IPS-15b (cell line): ENCODE measurements at regions not wholly inside any gene's neighbourhood (a gene's known extent, or its start where the extent isn't known, plus 50 kb on each side); places are given as distances from the start of the nearest gene placed in this dataset.
"Not testable (repeated sequence)": the region's sequence is repeated elsewhere in the genome, so short reads cannot be mapped to it uniquely, and the experiment has no call there.

Experiments used
- H3K27me3 ChIP-seq: one replicate; pipeline ENCODE4 v1.6.1; 2013; ENCODE audit warnings: low read length; ENCODE audit not compliant: control insufficient read depth, insufficient read depth
- H3K36me3 ChIP-seq: one replicate; pipeline ENCODE4 v1.6.1; 2013; ENCODE audit warnings: low read length; ENCODE audit not compliant: control insufficient read depth, insufficient read depth
- H3K4me1 ChIP-seq: one replicate; pipeline ENCODE4 v1.6.1; 2013; ENCODE audit warnings: mild to moderate bottlenecking, low read length; ENCODE audit not compliant: control insufficient read depth, insufficient read depth
- H3K4me3 ChIP-seq: one replicate; pipeline ENCODE4 v1.5.1; 2013; ENCODE audit warnings: low read depth, low read length
- H3K9ac ChIP-seq: one replicate; pipeline ENCODE4 v1.6.1; 2013; ENCODE audit warnings: low read depth, mild to moderate bottlenecking, low read length
- H3K9me3 ChIP-seq: one replicate; pipeline ENCODE4 v1.6.1; 2013; ENCODE audit warnings: mild to moderate bottlenecking, low read length; ENCODE audit not compliant: control insufficient read depth, insufficient read depth

GRCh38 chr2:126952216-126952615 lies 53.5 kb downstream of the TEX51 start:
- Histone ChIP-seq H3K9me3 (no peaks in the 10 kb centered on the region), H3K9ac (no peak overlapping the region)

GRCh38 chr2:126953483-126953882 lies 54.8 kb downstream of the TEX51 start:
- no peak overlapping the region for H3K4me3 ChIP-seq
- H3K27me3 ChIP-seq, result peaks cover 4% of the 10 kb centered on the region
- peaks cover 11% of the 10 kb centered on the region for H3K4me1 ChIP-seq
- H3K9me3 ChIP-seq, result no peaks in the 10 kb centered on the region
- no peaks in the 10 kb centered on the region for H3K36me3 ChIP-seq
- no peak overlapping the region for H3K9ac ChIP-seq

More at GRCh38 chr2:126952216-126952615, 53.5 kb downstream of the TEX51 start:
- Histone ChIP-seq H3K36me3 (no peaks in the 10 kb centered on the region), H3K4me3 (no peak overlapping the region), H3K27me3 (peaks cover 4% of the 10 kb centered on the region), H3K4me1 (peaks cover 11% of the 10 kb centered on the region)

- Histone ChIP-seq H3K9me3 (no peaks in the 10 kb centered on the region), H3K9ac (no peak overlapping the region), H3K36me3 (no peaks in the 10 kb centered on the region), H3K4me1 (peaks cover 11% of the 10 kb centered on the region), H3K4me3 (no peak overlapping the region), H3K27me3 (peaks cover 2% of the 10 kb centered on the region)
Observed at GRCh38 chr2:126954831-126955230, 56.1 kb downstream of the TEX51 start.

GRCh38 chr2:126956773-126957172 lies 58.1 kb downstream of the TEX51 start:
- peak overlapping the region; percentile 37 for H3K9ac ChIP-seq
- not testable (repeated sequence) for H3K9me3 ChIP-seq, H3K27me3 ChIP-seq, H3K36me3 ChIP-seq, H3K4me3 ChIP-seq
- peaks cover 11% of the 10 kb centered on the region for H3K4me1 ChIP-seq

- H3K36me3 ChIP-seq, result no peaks in the 10 kb centered on the region
- no peaks in the 10 kb centered on the region for H3K4me1 ChIP-seq
- no peaks in the 10 kb centered on the region for H3K9me3 ChIP-seq
- H3K9ac ChIP-seq, result no peak overlapping the region
- H3K27me3 ChIP-seq, result no peaks in the 10 kb centered on the region
- no peak overlapping the region for H3K4me3 ChIP-seq
Observed at GRCh38 chr2:126963390-126963789, 64.7 kb downstream of the TEX51 start.

GRCh38 chr2:126966601-126967000 lies 67.9 kb downstream of the TEX51 start:
- Histone ChIP-seq H3K9ac (no peak overlapping the region), H3K27me3 (peaks cover 2% of the 10 kb centered on the region), H3K9me3 (no peaks in the 10 kb centered on the region), H3K4me1 (peaks cover 6% of the 10 kb centered on the region), H3K4me3 (no peak overlapping the region), H3K36me3 (no peaks in the 10 kb centered on the region)

GRCh38 chr2:126970583-126970982 lies 71.9 kb downstream of the TEX51 start:
- no peaks in the 10 kb centered on the region for H3K9me3 ChIP-seq
- peaks cover 7% of the 10 kb centered on the region for H3K27me3 ChIP-seq
- H3K4me3 ChIP-seq, result no peak overlapping the region
- peaks cover 6% of the 10 kb centered on the region for H3K4me1 ChIP-seq
- H3K9ac ChIP-seq, result no peak overlapping the region
- H3K36me3 ChIP-seq, result no peaks in the 10 kb centered on the region

- Histone ChIP-seq H3K4me1 (peaks cover 6% of the 10 kb centered on the region), H3K27me3 (peaks cover 7% of the 10 kb centered on the region)
Observed at GRCh38 chr2:126971162-126971480, 72.4 kb downstream of the TEX51 start.

GRCh38 chr2:126971481-126972278 lies 73.0 kb downstream of the TEX51 start:
- Histone ChIP-seq H3K4me3 (no peak overlapping the region), H3K36me3 (no peaks in the 10 kb centered on the region), H3K4me1 (peaks cover 6% of the 10 kb centered on the region), H3K9me3 (no peaks in the 10 kb centered on the region), H3K9ac (no peak overlapping the region), H3K27me3 (peaks cover 7% of the 10 kb centered on the region)

More at GRCh38 chr2:126971162-126971480, 72.4 kb downstream of the TEX51 start:
- no peaks in the 10 kb centered on the region for H3K9me3 ChIP-seq
- no peak overlapping the region for H3K9ac ChIP-seq
- H3K4me3 ChIP-seq, result no peak overlapping the region
- no peaks in the 10 kb centered on the region for H3K36me3 ChIP-seq

GRCh38 chr2:126972279-126972626 lies 73.6 kb downstream of the TEX51 start:
- H3K27me3 ChIP-seq, result peaks cover 7% of the 10 kb centered on the region
- H3K9ac ChIP-seq, result no peak overlapping the region
- no peaks in the 10 kb centered on the region for H3K9me3 ChIP-seq
- no peaks in the 10 kb centered on the region for H3K36me3 ChIP-seq
- H3K4me1 ChIP-seq, result peaks cover 6% of the 10 kb centered on the region
- H3K4me3 ChIP-seq, result no peak overlapping the region

- H3K36me3 ChIP-seq, result no peaks in the 10 kb centered on the region
- no peak overlapping the region for H3K4me3 ChIP-seq
- H3K9ac ChIP-seq, result no peak overlapping the region
Observed at GRCh38 chr2:126973745-126974144, 75.1 kb downstream of the TEX51 start.

More at GRCh38 chr2:126973745-126974144, 75.1 kb downstream of the TEX51 start:
- peaks cover 7% of the 10 kb centered on the region for H3K27me3 ChIP-seq
- H3K4me1 ChIP-seq, result peaks cover 6% of the 10 kb centered on the region
- H3K9me3 ChIP-seq, result no peaks in the 10 kb centered on the region
